IMR-90 (cell line): ENCODE measurements at regions not wholly inside any gene's neighbourhood (a gene's known extent, or its start where the extent isn't known, plus 50 kb on each side); places are given as distances from the start of the nearest gene placed in this dataset.

Experiments
- ATAC-seq: fragments of 200-7000 bp; cut with Tn5 transposase; 2 replicates; pipeline ENCODE4 v1.9.1; 2020; ENCODE audit warnings: low read depth, mild to moderate bottlenecking, moderate library complexity
- BruUV-seq: library from RNA; stranded (reverse); fragments of 400-500 nt; replicated peaks from 2 replicates; lab custom pipeline; 2021; lab: Mats Ljungman, UMichigan
- CTCF ChIA-PET: fragments of 300-600 bp; formaldehyde crosslinking; extraction: SDS; loops from one replicate; lab custom pipeline; 2021; ENCODE audit warnings: antibody characterized with exemption; lab: Yijun Ruan, JAX
- POLR2A ChIA-PET: fragments of 300-600 bp; sonication (Branson Sonifier 250); formaldehyde crosslinking; loops from one replicate; lab custom pipeline; 2022; ENCODE audit warnings: antibody characterized with exemption; ENCODE audit not compliant: unreplicated experiment; lab: Charles Lee
- DNase-seq: peaks from one replicate; pipeline ENCODE4 v3.0.0; 2013
- H2AFZ ChIP-seq: replicated peaks from 2 replicates; pipeline ENCODE3; 2013; ENCODE audit warnings: low read length, mild to moderate bottlenecking; ENCODE audit not compliant: poor library complexity
- H2AK5ac ChIP-seq: 2 replicates; pipeline ENCODE4 v1.6.1; 2013; ENCODE audit warnings: low read depth, low read length, inconsistent platforms
- H2AK9ac ChIP-seq: replicated peaks from 2 replicates; pipeline ENCODE3; 2013; ENCODE audit warnings: mild to moderate bottlenecking, low read depth, low read length, moderate library complexity; ENCODE audit not compliant: poor library complexity
- H2BK120ac ChIP-seq: 2 replicates; pipeline ENCODE4 v1.6.1; 2013; ENCODE audit warnings: low read depth, low read length, inconsistent platforms
- H2BK15ac ChIP-seq: 3 replicates; pipeline ENCODE4 v1.6.1; 2013; ENCODE audit warnings: low read depth, low read length, inconsistent platforms
- H2BK20ac ChIP-seq: 2 replicates; pipeline ENCODE4 v1.6.1; 2013; ENCODE audit warnings: low read depth, mild to moderate bottlenecking, inconsistent platforms, low read length, moderate library complexity
- H2BK5ac ChIP-seq: 2 replicates; pipeline ENCODE4 v1.6.1; 2013; ENCODE audit warnings: mild to moderate bottlenecking, low read depth, low read length, inconsistent platforms; ENCODE audit not compliant: poor library complexity, severe bottlenecking
- H3K14ac ChIP-seq: replicated peaks from 2 replicates; pipeline ENCODE4 v1.6.1; 2013; ENCODE audit warnings: low read depth, low read length, inconsistent platforms
- H3K18ac ChIP-seq: 2 replicates; pipeline ENCODE4 v1.6.1; 2013; ENCODE audit warnings: low read depth, low read length, control low read depth
- H3K23ac ChIP-seq: 2 replicates; pipeline ENCODE4 v1.6.1; 2013; ENCODE audit warnings: low read depth, low read length, inconsistent platforms
- H3K27ac ChIP-seq: 2 replicates; pipeline ENCODE4 v1.5.1; 2013; ENCODE audit warnings: mild to moderate bottlenecking, control low read depth, low read length; ENCODE audit not compliant: insufficient read depth
- H3K27me3 ChIP-seq: 2 replicates; pipeline ENCODE4 v1.6.1; 2013; ENCODE audit warnings: low read length; ENCODE audit not compliant: control insufficient read depth, insufficient read depth
- H3K36me3 ChIP-seq: 2 replicates; pipeline ENCODE4 v1.6.1; 2013; ENCODE audit warnings: low read length, mixed read lengths; ENCODE audit not compliant: control insufficient read depth, insufficient read depth
- H3K4ac ChIP-seq: 2 replicates; pipeline ENCODE4 v1.6.1; 2013; ENCODE audit warnings: low read depth, low read length, inconsistent platforms
- H3K4me1 ChIP-seq: 2 replicates; pipeline ENCODE4 v1.6.1; 2013; ENCODE audit warnings: low read length, mixed read lengths; ENCODE audit not compliant: control insufficient read depth, insufficient read depth
- H3K4me2 ChIP-seq: 2 replicates; pipeline ENCODE4 v1.6.1; 2013; ENCODE audit warnings: low read depth, mild to moderate bottlenecking, control low read depth, low read length, moderate library complexity
- H3K4me3 ChIP-seq: 2 replicates; pipeline ENCODE4 v1.5.1; 2013; ENCODE audit warnings: low read depth, mild to moderate bottlenecking, control low read depth, low read length, moderate library complexity; ENCODE audit not compliant: insufficient read depth
- H3K56ac ChIP-seq: 2 replicates; pipeline ENCODE4 v1.6.1; 2013; ENCODE audit warnings: low read length, inconsistent platforms; ENCODE audit not compliant: insufficient read depth; ENCODE audit errors: extremely low read depth
- H3K79me1 ChIP-seq, 2 experiments: 2 replicates each; pipeline ENCODE4 v1.6.1; 2013; ENCODE audit warnings: low read length in 2 of 2, inconsistent platforms in 1 of 2, low read depth in 1 of 2
- H3K9ac ChIP-seq: 2 replicates; pipeline ENCODE4 v1.6.1; 2013; ENCODE audit warnings: low read depth, low read length, control low read depth
- H3K9me1 ChIP-seq: 2 replicates; pipeline ENCODE4 v1.6.1; 2013; ENCODE audit warnings: low read length, inconsistent platforms; ENCODE audit not compliant: insufficient read depth
- H3K9me3 ChIP-seq: 2 replicates; pipeline ENCODE4 v1.6.1; 2013; ENCODE audit warnings: low read length; ENCODE audit not compliant: control insufficient read depth, insufficient read depth
- H4K20me1 ChIP-seq: 2 replicates; pipeline ENCODE4 v1.6.1; 2013; ENCODE audit warnings: low read length, inconsistent platforms; ENCODE audit not compliant: insufficient read depth
- H4K5ac ChIP-seq: 2 replicates; pipeline ENCODE4 v1.6.1; 2013; ENCODE audit warnings: mild to moderate bottlenecking, low read depth, low read length, control low read depth
- H4K8ac ChIP-seq, 2 experiments: 2 replicates each; pipeline ENCODE4 v1.6.1; 2013; ENCODE audit warnings: low read depth in 2 of 2, low read length in 2 of 2, control low read depth in 1 of 2, inconsistent platforms in 1 of 2
- H4K91ac ChIP-seq: 2 replicates; pipeline ENCODE4 v1.6.1; 2013; ENCODE audit warnings: low read depth, low read length, inconsistent platforms; ENCODE audit not compliant: insufficient read depth
- BHLHE40 ChIP-seq: fragments of 150-350 bp; IDR thresholded peaks from 2 replicates; pipeline ENCODE4 v1.6.1; 2016; ENCODE audit warnings: mild to moderate bottlenecking, low read depth, low read length
- CEBPB ChIP-seq: IDR thresholded peaks from 2 replicates; pipeline ENCODE4 v1.6.1; 2012; ENCODE audit warnings: low read depth, low read length, improper control_type of control experiment
- CHD1 ChIP-seq: IDR thresholded peaks from 2 replicates; pipeline ENCODE4 v1.6.1; 2012; ENCODE audit warnings: low read depth, low read length, improper control_type of control experiment
- CTCF ChIP-seq: conservative IDR thresholded peaks from 2 replicates; pipeline ENCODE4 v1.5.1; 2012; ENCODE audit warnings: mild to moderate bottlenecking, low read depth, low read length, improper control_type of control experiment
- ELK1 ChIP-seq: fragments of 150-350 bp; IDR thresholded peaks from 2 replicates; pipeline ENCODE4 v1.6.1; 2016; ENCODE audit warnings: low read depth, mild to moderate bottlenecking, low read length, moderate library complexity, borderline replicate concordance
- FOS ChIP-seq: fragments of 150-350 bp; IDR thresholded peaks from 2 replicates; pipeline ENCODE4 v1.6.1; 2016; ENCODE audit warnings: low read depth, low read length
- MAFK ChIP-seq: IDR thresholded peaks from 2 replicates; pipeline ENCODE4 v1.6.1; 2012; ENCODE audit warnings: low read depth, low read length, improper control_type of control experiment
- MAZ ChIP-seq: IDR thresholded peaks from 2 replicates; pipeline ENCODE4 v1.6.1; 2012; ENCODE audit warnings: low read depth, mild to moderate bottlenecking, low read length, improper control_type of control experiment, moderate library complexity, borderline replicate concordance
- MXI1 ChIP-seq: IDR thresholded peaks from 2 replicates; pipeline ENCODE4 v1.6.1; 2012; ENCODE audit warnings: low read depth, mild to moderate bottlenecking, low read length, moderate library complexity, borderline replicate concordance
- NFE2L2 ChIP-seq: fragments of 150-350 bp; IDR thresholded peaks from 2 replicates; pipeline ENCODE4 v1.6.1; 2016; ENCODE audit warnings: low read depth, mild to moderate bottlenecking, low read length
- POLR2A ChIP-seq: IDR thresholded peaks from 2 replicates; pipeline ENCODE4 v1.6.1; 2012; ENCODE audit warnings: mild to moderate bottlenecking, low read depth, low read length
- RAD21 ChIP-seq: IDR thresholded peaks from 2 replicates; pipeline ENCODE4 v1.6.1; 2012; ENCODE audit warnings: low read length, improper control_type of control experiment
- RCOR1 ChIP-seq: IDR thresholded peaks from 2 replicates; pipeline ENCODE4 v1.6.1; 2012; ENCODE audit warnings: mild to moderate bottlenecking, low read length, improper control_type of control experiment; ENCODE audit not compliant: insufficient replicate concordance
- RFX5 ChIP-seq: IDR thresholded peaks from 2 replicates; pipeline ENCODE4 v1.8.0; 2012; ENCODE audit warnings: low read depth, mild to moderate bottlenecking, low read length, moderate library complexity
- SMC3 ChIP-seq: fragments of 150-350 bp; IDR thresholded peaks from 2 replicates; pipeline ENCODE4 v1.6.1; 2016; ENCODE audit warnings: low read depth, mild to moderate bottlenecking, antibody characterized with exemption, low read length, moderate library complexity
- USF2 ChIP-seq: fragments of 150-350 bp; IDR thresholded peaks from 2 replicates; pipeline ENCODE4 v1.6.1; 2017; ENCODE audit warnings: mild to moderate bottlenecking, antibody characterized with exemption, low read length, low read depth
- WGBS, 2 experiments: methylation state at CpG; one replicate each; pipeline versions ENCODE4 v1.1.5 to v1.1.7; 2013; ENCODE audit warnings: missing lambda C conversion rate in 2 of 2; ENCODE audit not compliant: insufficient read length in 1 of 2; ENCODE audit errors: extremely low coverage in 2 of 2; 5-methylcytosine and 5-hydroxymethylcytosine counted together
- dilution Hi-C: fragments of 300-500 bp; cut with HindIII; formaldehyde crosslinking; loops from one replicate; pipeline ENCODE4 v1.14.3; 2018; ENCODE audit warnings: low sequenced_read_pairs; ENCODE audit not compliant: unreplicated experiment
- in situ Hi-C: fragments of 300-500 bp; cut with MboI; formaldehyde crosslinking; loops from 3 replicates; pipeline ENCODE4 v1.14.3; 2019; ENCODE audit warnings: low sequenced_read_pairs, inconsistent platforms, mixed read lengths
- intact Hi-C: fragments of 100-400 bp; cut with micrococcal nuclease; formaldehyde crosslinking; loops from 2 replicates; pipeline ENCODE4 v1.10.0; 2022

- dilution Hi-C loops (no loop called here), in situ Hi-C loops (loop anchor here (25.0 kb wide), 2 partner anchors 1016 to 1141 kb away; no protein-coding TSS in a partner anchor), intact Hi-C loops (no loop called here)
- no peak overlapping the region for H2BK120ac ChIP-seq
- no peaks in the 10 kb centered on the region for H3K36me3 ChIP-seq
- H3K27me3 ChIP-seq = peaks cover 3% of the 10 kb centered on the region; the same call in 1 of the 2 replicates
- DNase-seq (no peak), ATAC-seq (no peak)
- no peaks in the 10 kb centered on the region for H4K20me1 ChIP-seq
- no peak overlapping the region for H3K18ac ChIP-seq
- no peak overlapping the region for H2AK9ac ChIP-seq
- H2BK15ac ChIP-seq = no peak overlapping the region
- BruUV-seq = no TSS peak
- ChIA-PET POLR2A (no interaction called here), CTCF (interaction anchor here (1.5 kb wide), 1 partner anchor 8 kb away, joined by 3 read pairs; no protein-coding TSS in a partner anchor)
- H4K5ac ChIP-seq = no peak overlapping the region
- H3K14ac ChIP-seq = no peak overlapping the region
- no peak overlapping the region for H2AK5ac ChIP-seq
- WGBS, 2 experiments = 59% methylated on average over 4 of the region's 8 CpGs; no CpG with 5 or more reads in 1 of the 2 experiments
- no peaks in the 10 kb centered on the region for H3K4me1 ChIP-seq
- no peak overlapping the region for H3K56ac ChIP-seq
- H3K9me3 ChIP-seq = no peaks in the 10 kb centered on the region
- no peaks in the 10 kb centered on the region for H3K79me1 ChIP-seq
- no peak overlapping the region for H3K23ac ChIP-seq
- H3K9ac ChIP-seq = no peak overlapping the region
- no peak overlapping the region for H3K4me2 ChIP-seq
- no peak overlapping the region for H2BK5ac ChIP-seq
- no peaks in the 10 kb centered on the region for H3K9me1 ChIP-seq
- H3K4ac ChIP-seq = no peak overlapping the region
- no peak overlapping the region for H2BK20ac ChIP-seq
- no peak overlapping the region for H4K91ac ChIP-seq
- no peak overlapping the region for H4K8ac ChIP-seq
- H3K27ac ChIP-seq = no peak overlapping the region
- no peak overlapping the region for H2AFZ ChIP-seq
- TF ChIP-seq POLR2A (no peak), NFE2L2 (no peak), RAD21 (no peak), SMC3 (no peak), RFX5 (no peak), CEBPB (no peak), MXI1 (no peak), USF2 (no peak), FOS (no peak), MAZ (no peak), RCOR1 (no peak), BHLHE40 (no peak), MAFK (no peak), CTCF (no peak), CHD1 (no peak), ELK1 (no peak)
- no peak overlapping the region for H3K4me3 ChIP-seq
Observed at GRCh38 chr5:174303035-174303434, 257.5 kb downstream of the NSG2 start.
